Hepatocyte (in vitro differentiated cells): ENCODE measurements at regions not wholly inside any gene's neighbourhood (a gene's known extent, or its start where the extent isn't known, plus 50 kb on each side); places are given as distances from the start of the nearest gene placed in this dataset.

Experiments
- DNase-seq: peaks from one replicate; pipeline ENCODE4 v3.0.0-alpha.2; 2016; ENCODE audit warnings: low spot score
- H2AFZ ChIP-seq: fragments of 200-600 bp; sonication (generic); 2 replicates; pipeline ENCODE4 v1.6.0; 2016; ENCODE audit warnings: antibody characterized with exemption, mild to moderate bottlenecking
- H3K27ac ChIP-seq: fragments of 200-600 bp; sonication (generic); 2 replicates; pipeline ENCODE4 v1.5.1; 2016; ENCODE audit warnings: mild to moderate bottlenecking
- H3K27me3 ChIP-seq: fragments of 200-600 bp; sonication (generic); 2 replicates; pipeline ENCODE4 v1.6.1; 2016
- H3K36me3 ChIP-seq: fragments of 200-600 bp; sonication (generic); replicated peaks from 2 replicates; pipeline ENCODE4 v1.5.1; 2016; ENCODE audit warnings: low read depth; ENCODE audit not compliant: insufficient read depth
- H3K4me1 ChIP-seq: fragments of 200-600 bp; sonication (generic); 2 replicates; pipeline ENCODE4 v1.5.1; 2016; ENCODE audit warnings: mild to moderate bottlenecking, moderate library complexity; ENCODE audit not compliant: insufficient read depth
- H3K4me2 ChIP-seq: fragments of 200-600 bp; sonication (generic); 2 replicates; pipeline ENCODE4 v1.6.0; 2016
- H3K4me3 ChIP-seq: fragments of 200-600 bp; sonication (generic); 2 replicates; pipeline ENCODE4 v1.5.1; 2016; ENCODE audit warnings: mild to moderate bottlenecking
- H3K79me2 ChIP-seq: fragments of 200-600 bp; sonication (generic); 2 replicates; pipeline ENCODE4 v1.6.0; 2017; ENCODE audit warnings: mild to moderate bottlenecking
- H3K9me2 ChIP-seq: fragments of 200-600 bp; sonication (generic); replicated peaks from 2 replicates; pipeline ENCODE4 v1.6.0; 2017; ENCODE audit warnings: mild to moderate bottlenecking; ENCODE audit not compliant: insufficient read depth
- H3K9me3 ChIP-seq: fragments of 200-600 bp; sonication (generic); 2 replicates; pipeline ENCODE4 v1.5.1; 2016; ENCODE audit warnings: low read depth, mild to moderate bottlenecking
- H4K20me1 ChIP-seq: fragments of 200-600 bp; sonication (generic); 2 replicates; pipeline ENCODE4 v1.6.0; 2016; ENCODE audit warnings: mild to moderate bottlenecking; ENCODE audit not compliant: insufficient read depth, poor library complexity, severe bottlenecking
- CTCF ChIP-seq: fragments of 200-600 bp; sonication (generic); IDR thresholded peaks from 2 replicates; pipeline ENCODE4 v1.5.1; 2016; ENCODE audit warnings: antibody characterized with exemption, mild to moderate bottlenecking; ENCODE audit not compliant: poor library complexity
- EZH2 ChIP-seq: fragments of 200-600 bp; sonication (generic); IDR thresholded peaks from 2 replicates; pipeline ENCODE4 v1.6.1; 2016; ENCODE audit warnings: antibody characterized with exemption, mild to moderate bottlenecking, borderline replicate concordance
- EZH2phosphoT487 ChIP-seq: fragments of 200-600 bp; sonication (generic); IDR thresholded peaks from one replicate; pipeline ENCODE4 v1.6.1; 2018; ENCODE audit warnings: antibody characterized with exemption, mild to moderate bottlenecking, low read depth, moderate library complexity; ENCODE audit not compliant: unreplicated experiment, severe bottlenecking
- WGBS: methylation state at CpG from one replicate; pipeline ENCODE4 v1.1.6; 2016; ENCODE audit warnings: low lambda C conversion rate; ENCODE audit errors: missing lambda C conversion rate; 5-methylcytosine and 5-hydroxymethylcytosine counted together

DNA sequence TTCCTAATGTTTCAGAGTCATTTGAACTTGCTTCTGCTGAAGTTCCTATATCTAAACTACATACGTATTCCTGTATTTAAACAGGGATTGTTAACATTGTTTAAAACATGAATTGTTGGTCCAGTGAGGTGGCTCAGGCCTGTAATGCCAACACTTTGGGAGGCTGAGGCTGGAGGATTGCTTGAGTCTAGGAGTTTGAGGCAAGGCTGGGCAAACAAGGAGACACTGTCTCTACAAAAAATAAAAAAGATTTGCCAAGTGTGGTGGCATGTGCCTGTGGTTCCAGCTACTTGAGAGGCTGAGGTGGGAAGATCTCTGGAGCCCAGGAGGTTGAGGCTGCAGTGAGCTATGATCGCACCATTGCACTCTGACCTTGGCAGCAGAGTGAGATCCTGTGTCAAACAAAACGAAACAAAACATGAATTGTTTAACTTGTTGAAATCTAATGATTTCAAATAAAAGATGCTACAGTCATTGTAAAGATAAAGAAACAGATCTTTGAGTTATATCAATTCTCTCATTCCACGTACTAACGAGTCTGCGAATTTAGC lies 809.4 kb downstream of the TYW1 start:
- TF ChIP-seq EZH2 (no peak), EZH2phosphoT487 (no peak), CTCF (no peak)
- H4K20me1 ChIP-seq: no peaks in the 10 kb centered on the region
- no peak overlapping the region for H3K4me2 ChIP-seq
- no peak overlapping the region for H3K4me3 ChIP-seq
- WGBS: 91% methylated on average over 6 of the region's 6 CpGs
- no peaks in the 10 kb centered on the region for H3K36me3 ChIP-seq
- no peaks in the 10 kb centered on the region for H3K9me3 ChIP-seq
- H3K9me2 ChIP-seq: no peaks in the 10 kb centered on the region
- no peaks in the 10 kb centered on the region for H3K4me1 ChIP-seq
- no peak for DNase-seq
- no peak overlapping the region for H2AFZ ChIP-seq
- no peaks in the 10 kb centered on the region for H3K79me2 ChIP-seq
- no peak overlapping the region for H3K27ac ChIP-seq
- peaks cover 20% of the 10 kb centered on the region for H3K27me3 ChIP-seq

DNA sequence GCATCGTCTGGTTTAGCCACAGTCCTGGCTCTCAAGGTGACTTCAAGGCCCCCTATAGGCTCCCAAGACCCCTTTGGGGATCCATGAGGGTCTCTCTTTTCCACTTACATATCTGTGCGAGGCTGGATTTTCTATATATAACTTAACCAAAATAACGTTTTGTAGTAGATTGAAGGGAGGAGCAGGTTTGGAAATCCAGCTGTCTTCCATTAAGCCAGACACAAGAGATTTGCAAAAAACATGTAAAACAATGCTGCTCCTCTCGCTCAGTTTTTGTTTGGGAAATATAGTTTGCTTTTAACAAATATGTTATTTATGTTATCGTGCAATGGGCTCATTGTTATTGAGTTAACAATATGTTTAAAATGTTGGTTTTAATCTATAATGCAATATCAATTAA lies 811.2 kb downstream of the TYW1 start:
- H4K20me1 ChIP-seq: no peaks in the 10 kb centered on the region
- DNase-seq: no peak
- no peak overlapping the region for H2AFZ ChIP-seq
- H3K4me1 ChIP-seq: no peaks in the 10 kb centered on the region
- H3K36me3 ChIP-seq: no peaks in the 10 kb centered on the region
- H3K27me3 ChIP-seq: peaks cover 10% of the 10 kb centered on the region
- no peak for TF ChIP-seq EZH2
- TF ChIP-seq EZH2phosphoT487: no peak
- no peak for TF ChIP-seq CTCF
- H3K27ac ChIP-seq: no peak overlapping the region
- no peaks in the 10 kb centered on the region for H3K79me2 ChIP-seq
- no peaks in the 10 kb centered on the region for H3K9me2 ChIP-seq
- H3K9me3 ChIP-seq: no peaks in the 10 kb centered on the region
- 76% methylated on average over 5 of the region's 5 CpGs for WGBS
- no peak overlapping the region for H3K4me2 ChIP-seq
- no peak overlapping the region for H3K4me3 ChIP-seq

DNA sequence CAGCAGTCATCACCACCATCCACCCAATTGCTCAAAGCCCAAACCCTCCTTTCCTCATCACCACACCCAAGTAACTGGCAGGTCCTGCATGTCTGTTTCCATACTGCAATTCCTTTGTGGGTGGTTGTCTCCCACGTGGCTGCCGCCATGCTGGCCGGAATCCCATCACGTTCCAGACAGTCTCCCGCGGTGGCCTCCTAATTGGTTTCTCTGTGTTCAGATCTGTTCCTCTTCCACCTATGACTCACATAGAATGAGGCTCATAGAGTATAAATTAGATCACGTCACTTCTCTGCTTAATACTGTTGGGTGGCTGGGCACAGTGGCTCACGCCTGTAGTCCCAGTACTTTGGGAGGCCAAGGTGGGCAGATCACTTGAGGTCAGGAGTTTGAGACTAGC lies 813.0 kb downstream of the TYW1 start:
- Histone ChIP-seq H3K4me3 (no peak overlapping the region), H3K9me2 (no peaks in the 10 kb centered on the region), H3K27ac (no peak overlapping the region), H4K20me1 (no peaks in the 10 kb centered on the region), H3K9me3 (no peaks in the 10 kb centered on the region), H2AFZ (no peak overlapping the region), H3K79me2 (no peaks in the 10 kb centered on the region), H3K4me2 (no peak overlapping the region), H3K4me1 (no peaks in the 10 kb centered on the region), H3K36me3 (no peaks in the 10 kb centered on the region), H3K27me3 (peaks cover under 1% of the 10 kb centered on the region)
- no peak for DNase-seq
- no peak for TF ChIP-seq CTCF
- WGBS: 97% methylated on average over 8 of the region's 8 CpGs
